OCI-LY7 (cell line): ENCODE measurements at regions not wholly inside any gene's neighbourhood (a gene's known extent, or its start where the extent isn't known, plus 50 kb on each side); places are given as distances from the start of the nearest gene placed in this dataset.

ENCODE experiments used
- CTCF ChIP-seq: fragments of 200-600 bp; sonication (generic); conservative IDR thresholded peaks from 2 replicates; pipeline ENCODE4 v1.5.1; 2014; ENCODE audit warnings: mild to moderate bottlenecking, antibody characterized with exemption, low read length, moderate library complexity, mixed read lengths
- EZH2phosphoT487 ChIP-seq: fragments of 200-600 bp; sonication (generic); IDR thresholded peaks from 2 replicates; pipeline ENCODE4 v1.6.1; 2018; ENCODE audit warnings: low read depth, borderline replicate concordance, mild to moderate bottlenecking, mixed run types, antibody characterized with exemption, low read length, moderate library complexity, mixed read lengths

GRCh38 chr5:145072889-145073288, 762.3 kb downstream of the PRELID2 start:
- no peak for TF ChIP-seq CTCF
- no peak for TF ChIP-seq EZH2phosphoT487
